ENCODE measurements at regions not wholly inside any gene's neighbourhood (a gene's known extent, or its start where the extent isn't known, plus 50 kb on each side); places are given as distances from the start of the nearest gene placed in this dataset.
"Not testable (repeated sequence)": the region's sequence is repeated elsewhere in the genome, so short reads cannot be mapped to it uniquely, and the experiment has no call there.

GRCh38 chr11:38543311-38543710, 1945.3 kb upstream of the RAG2 start:
- ChIA-PET CTCF (no interaction called here), POLR2A (no interaction called here)
- DNase-seq (ENCODE audit: extremely low spot score), result no peak
- TF ChIP-seq BHLHE40 (IDR thresholded peaks at IDR 0.05; ENCODE audit: borderline replicate concordance) (no peak), L3MBTL2 (conservative IDR thresholded peaks at IDR 0.05) (no peak), ZNF384 (IDR thresholded peaks at IDR 0.05) (no peak), FOXM1 (IDR thresholded peaks at IDR 0.05; ENCODE audit: borderline replicate concordance) (no peak), HDGF (IDR thresholded peaks at IDR 0.05; ENCODE audit: borderline replicate concordance) (no peak), FOXK2 (IDR thresholded peaks at IDR 0.05) (no peak), SP1 (IDR thresholded peaks at IDR 0.05) (no peak)

GRCh38 chr11:38538866-38539680, 1941.0 kb upstream of the RAG2 start:
- ChIA-PET POLR2A (no interaction called here), CTCF (no interaction called here)
- TF ChIP-seq TARDBP (IDR thresholded peaks at IDR 0.05), result no peak
- TF ChIP-seq HDGF (IDR thresholded peaks at IDR 0.05; ENCODE audit: borderline replicate concordance), result no peak
- no peak for TF ChIP-seq CTBP1 (IDR thresholded peaks at IDR 0.05; ENCODE audit: borderline replicate concordance)
- TF ChIP-seq ZNF384 (IDR thresholded peaks at IDR 0.05), result no peak
- no peak for TF ChIP-seq SUZ12 (IDR thresholded peaks at IDR 0.05)
- DNase-seq (ENCODE audit: extremely low spot score), result no peak

GRCh38 chr11:38530226-38530625, 1932.2 kb upstream of the RAG2 start:
- no peak for TF ChIP-seq FOXA1 (IDR thresholded peaks at IDR 0.05)
- TF ChIP-seq SUZ12 (IDR thresholded peaks at IDR 0.05), result no peak
- no peak for TF ChIP-seq NFRKB (IDR thresholded peaks at IDR 0.05)
- TF ChIP-seq FOXK2 (IDR thresholded peaks at IDR 0.05), result no peak
- TF ChIP-seq HDGF (IDR thresholded peaks at IDR 0.05; ENCODE audit: borderline replicate concordance), result no peak
- no peak for TF ChIP-seq LEF1 (IDR thresholded peaks at IDR 0.05; ENCODE audit: borderline replicate concordance)
- TF ChIP-seq ZNF384 (IDR thresholded peaks at IDR 0.05), result no peak
- TF ChIP-seq SP1 (IDR thresholded peaks at IDR 0.05), result no peak
- TF ChIP-seq TARDBP (IDR thresholded peaks at IDR 0.05), result no peak
- TF ChIP-seq ELF4 (IDR thresholded peaks at IDR 0.05), result no peak
- POLR2A ChIA-PET, result no interaction called here
- CTCF ChIA-PET, result no interaction called here
- DNase-seq (ENCODE audit: extremely low spot score), result no peak

- CTCF ChIA-PET, result no interaction called here
- POLR2A ChIA-PET, result no interaction called here
- no peak for DNase-seq (ENCODE audit: extremely low spot score)
- TF ChIP-seq SP1 (IDR thresholded peaks at IDR 0.05) (no peak), ARNT (IDR thresholded peaks at IDR 0.05) (no peak), HDGF (IDR thresholded peaks at IDR 0.05; ENCODE audit: borderline replicate concordance) (no peak), L3MBTL2 (conservative IDR thresholded peaks at IDR 0.05) (no peak), LEF1 (IDR thresholded peaks at IDR 0.05; ENCODE audit: borderline replicate concordance) (no peak), ZNF384 (IDR thresholded peaks at IDR 0.05) (no peak), FOXA1 (IDR thresholded peaks at IDR 0.05) (no peak), BHLHE40 (IDR thresholded peaks at IDR 0.05; ENCODE audit: borderline replicate concordance) (no peak), NFRKB (IDR thresholded peaks at IDR 0.05) (no peak), CTBP1 (IDR thresholded peaks at IDR 0.05; ENCODE audit: borderline replicate concordance) (no peak), PKNOX1 (IDR thresholded peaks at IDR 0.05) (no peak), TARDBP (IDR thresholded peaks at IDR 0.05) (no peak)
Observed at GRCh38 chr11:38524945-38525344, 1926.9 kb upstream of the RAG2 start.

- DNase-seq (ENCODE audit: extremely low spot score), result no peak
- TF ChIP-seq ARNT (IDR thresholded peaks at IDR 0.05), result no peak
- TF ChIP-seq SP1 (IDR thresholded peaks at IDR 0.05), result no peak
- no peak for TF ChIP-seq ZNF384 (IDR thresholded peaks at IDR 0.05)
- TF ChIP-seq L3MBTL2 (conservative IDR thresholded peaks at IDR 0.05), result no peak
- no peak for TF ChIP-seq HDGF (IDR thresholded peaks at IDR 0.05; ENCODE audit: borderline replicate concordance)
- no peak for TF ChIP-seq TARDBP (IDR thresholded peaks at IDR 0.05)
- no peak for TF ChIP-seq CTBP1 (IDR thresholded peaks at IDR 0.05; ENCODE audit: borderline replicate concordance)
- no peak for TF ChIP-seq BHLHE40 (IDR thresholded peaks at IDR 0.05; ENCODE audit: borderline replicate concordance)
- TF ChIP-seq FOXK2 (IDR thresholded peaks at IDR 0.05), result no peak
- no peak for TF ChIP-seq LEF1 (IDR thresholded peaks at IDR 0.05; ENCODE audit: borderline replicate concordance)
- TF ChIP-seq PKNOX1 (IDR thresholded peaks at IDR 0.05), result no peak
- TF ChIP-seq SUZ12 (IDR thresholded peaks at IDR 0.05), result no peak
- TF ChIP-seq FOXA1 (IDR thresholded peaks at IDR 0.05), result no peak
- TF ChIP-seq NFRKB (IDR thresholded peaks at IDR 0.05), result no peak
- no peak for TF ChIP-seq ELF4 (IDR thresholded peaks at IDR 0.05)
- TF ChIP-seq FOXM1 (IDR thresholded peaks at IDR 0.05; ENCODE audit: borderline replicate concordance), result no peak
- POLR2A ChIA-PET, result no interaction called here
- CTCF ChIA-PET, result no interaction called here
Observed at GRCh38 chr11:38517991-38518390, 1920.0 kb upstream of the RAG2 start.

- CTCF ChIA-PET; DNase-seq (ENCODE audit: extremely low spot score); POLR2A ChIA-PET: not testable (repeated sequence)
Observed at GRCh38 chr11:38512830-38513229, 1914.8 kb upstream of the RAG2 start.

- POLR2A ChIA-PET, result no interaction called here
- TF ChIP-seq ELF4 (IDR thresholded peaks at IDR 0.05), result no peak
- TF ChIP-seq SP1 (IDR thresholded peaks at IDR 0.05), result no peak
- no peak for TF ChIP-seq NFRKB (IDR thresholded peaks at IDR 0.05)
- TF ChIP-seq FOXK2 (IDR thresholded peaks at IDR 0.05), result no peak
- CTCF ChIA-PET, result no interaction called here
- DNase-seq (ENCODE audit: extremely low spot score), result no peak
Observed at GRCh38 chr11:38510041-38510440, 1912.0 kb upstream of the RAG2 start.
